GM12865 (cell line): ENCODE measurements at regions not wholly inside any gene's neighbourhood (a gene's known extent, or its start where the extent isn't known, plus 50 kb on each side); places are given as distances from the start of the nearest gene placed in this dataset.

Experiments
- DNase-seq: peaks from one replicate; pipeline ENCODE4 v3.0.0; 2010; ENCODE audit warnings: low read depth
- H3K4me3 ChIP-seq: 2 replicates; pipeline ENCODE4 v1.5.1; 2011; ENCODE audit warnings: mild to moderate bottlenecking, low read depth, low read length, control low read depth
- TF ChIP-seq, protein P1 (sequence below): IDR thresholded peaks from 2 replicates; pipeline ENCODE4 v1.5.1; 2011; ENCODE audit warnings: low read length, control low read depth, low read depth, inconsistent platforms; ENCODE audit not compliant: insufficient read depth; ENCODE audit errors: missing control alignments

DNA sequence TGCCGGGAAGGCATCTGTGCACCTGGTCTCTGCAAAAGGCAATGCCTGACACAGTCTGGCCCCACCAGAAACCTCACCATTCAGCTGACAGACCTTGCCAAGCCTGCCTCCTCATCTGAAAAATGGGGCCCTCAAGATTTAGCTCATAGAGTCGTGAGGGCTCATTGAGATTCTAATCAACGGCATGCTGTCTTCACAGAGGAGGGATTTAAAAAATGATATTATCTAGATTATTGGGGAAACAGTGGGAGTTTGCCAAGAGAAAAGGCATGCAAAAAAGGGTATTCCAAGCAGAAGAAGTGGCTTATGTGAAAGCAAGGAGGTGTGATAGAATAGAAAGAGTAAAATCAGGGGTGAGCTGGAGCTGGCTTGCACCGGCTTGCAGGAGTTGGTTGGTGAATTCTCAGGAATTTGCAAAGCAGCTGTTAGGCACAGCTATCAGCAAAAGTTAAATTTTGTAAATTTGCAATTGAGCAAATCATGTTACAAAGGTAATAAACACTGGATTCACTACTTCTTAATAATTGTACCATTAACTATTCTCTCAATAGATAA is 91.7 kb upstream of the WNT4 start:
- no peak for DNase-seq

DNA sequence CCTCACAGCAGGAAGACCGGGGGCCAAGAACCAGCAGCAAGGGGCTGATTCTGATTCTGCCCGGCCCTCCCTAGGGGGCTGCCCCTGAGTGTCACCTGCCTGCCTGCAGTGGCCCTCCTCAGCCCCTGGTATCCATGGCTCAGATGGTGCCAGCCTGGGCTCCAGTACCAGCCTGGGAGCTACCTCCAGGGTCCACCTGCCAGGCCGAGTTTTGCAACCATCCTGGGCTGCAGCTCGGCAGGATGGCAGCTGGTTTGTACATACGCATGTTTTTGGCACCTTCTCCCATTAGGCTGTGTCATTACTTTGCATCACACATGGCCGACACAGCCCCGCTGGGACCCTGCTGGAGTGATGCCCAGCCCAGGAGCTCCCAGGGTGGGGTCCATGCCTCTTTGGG is 93.3 kb upstream of the WNT4 start:
- no peak for DNase-seq
- no peak overlapping the region for H3K4me3 ChIP-seq
- TF ChIP-seq, protein P1, sequence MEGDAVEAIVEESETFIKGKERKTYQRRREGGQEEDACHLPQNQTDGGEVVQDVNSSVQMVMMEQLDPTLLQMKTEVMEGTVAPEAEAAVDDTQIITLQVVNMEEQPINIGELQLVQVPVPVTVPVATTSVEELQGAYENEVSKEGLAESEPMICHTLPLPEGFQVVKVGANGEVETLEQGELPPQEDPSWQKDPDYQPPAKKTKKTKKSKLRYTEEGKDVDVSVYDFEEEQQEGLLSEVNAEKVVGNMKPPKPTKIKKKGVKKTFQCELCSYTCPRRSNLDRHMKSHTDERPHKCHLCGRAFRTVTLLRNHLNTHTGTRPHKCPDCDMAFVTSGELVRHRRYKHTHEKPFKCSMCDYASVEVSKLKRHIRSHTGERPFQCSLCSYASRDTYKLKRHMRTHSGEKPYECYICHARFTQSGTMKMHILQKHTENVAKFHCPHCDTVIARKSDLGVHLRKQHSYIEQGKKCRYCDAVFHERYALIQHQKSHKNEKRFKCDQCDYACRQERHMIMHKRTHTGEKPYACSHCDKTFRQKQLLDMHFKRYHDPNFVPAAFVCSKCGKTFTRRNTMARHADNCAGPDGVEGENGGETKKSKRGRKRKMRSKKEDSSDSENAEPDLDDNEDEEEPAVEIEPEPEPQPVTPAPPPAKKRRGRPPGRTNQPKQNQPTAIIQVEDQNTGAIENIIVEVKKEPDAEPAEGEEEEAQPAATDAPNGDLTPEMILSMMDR: no peak

More for the DNA sequence above, 91.7 kb upstream of the WNT4 start:
- H3K4me3 ChIP-seq: no peak overlapping the region
- TF ChIP-seq, protein P1: no peak

DNA sequence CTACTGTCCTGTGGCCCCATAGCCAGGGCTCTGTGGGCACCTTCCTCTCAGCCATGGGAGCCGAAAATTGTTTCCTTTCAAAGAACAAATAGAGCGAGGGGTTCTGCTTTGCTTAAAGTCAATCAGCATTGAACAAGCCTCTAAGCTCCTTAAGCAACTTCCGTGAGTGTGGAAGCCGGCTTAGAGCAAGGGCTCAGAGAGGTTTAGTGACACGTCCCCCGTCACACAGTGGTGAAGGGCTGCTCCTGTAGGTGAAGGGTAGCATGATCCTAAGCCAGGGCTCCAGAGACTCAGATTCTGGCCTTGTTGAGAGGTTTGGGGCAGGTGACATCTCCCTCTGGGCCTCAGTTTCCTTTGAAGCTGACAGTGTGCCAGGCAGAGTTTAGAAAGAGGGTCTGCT is 94.0 kb upstream of the WNT4 start:
- H3K4me3 ChIP-seq: no peak overlapping the region
- TF ChIP-seq, protein P1: no peak
- no peak for DNase-seq

DNA sequence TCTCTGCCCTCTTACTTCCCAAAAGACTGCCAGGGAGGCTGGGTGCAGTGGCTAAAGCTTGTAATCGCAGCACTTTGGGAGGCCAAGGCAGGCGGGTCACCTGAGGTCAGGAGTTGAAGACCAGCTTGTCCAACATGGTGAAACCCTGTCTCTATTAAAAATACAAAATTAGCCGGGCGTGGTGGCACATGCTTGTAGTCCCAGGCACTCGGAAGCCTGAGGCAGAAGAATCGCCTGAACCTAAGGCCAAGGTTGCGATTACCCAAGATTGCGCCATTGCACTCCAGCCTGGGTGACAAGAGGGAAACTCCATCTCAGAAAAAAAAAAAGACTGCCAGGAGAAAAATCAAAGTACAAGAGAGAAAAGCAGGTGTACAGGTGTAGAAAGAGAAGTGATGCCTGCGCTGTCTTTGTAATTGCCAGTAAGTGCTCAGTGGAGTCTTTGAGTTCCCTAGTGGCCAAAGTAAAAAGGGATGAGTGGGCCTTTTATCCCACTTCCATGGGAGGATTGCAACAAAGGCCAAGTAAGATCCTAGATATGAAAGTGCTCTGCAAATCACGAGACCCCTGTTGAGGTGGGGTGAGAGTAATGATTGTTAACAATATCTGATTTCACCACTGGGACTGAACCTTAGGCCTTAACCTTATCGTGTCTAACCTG is 94.7 kb upstream of the WNT4 start:
- no peak for DNase-seq
- TF ChIP-seq, protein P1: no peak
- no peak overlapping the region for H3K4me3 ChIP-seq

DNA sequence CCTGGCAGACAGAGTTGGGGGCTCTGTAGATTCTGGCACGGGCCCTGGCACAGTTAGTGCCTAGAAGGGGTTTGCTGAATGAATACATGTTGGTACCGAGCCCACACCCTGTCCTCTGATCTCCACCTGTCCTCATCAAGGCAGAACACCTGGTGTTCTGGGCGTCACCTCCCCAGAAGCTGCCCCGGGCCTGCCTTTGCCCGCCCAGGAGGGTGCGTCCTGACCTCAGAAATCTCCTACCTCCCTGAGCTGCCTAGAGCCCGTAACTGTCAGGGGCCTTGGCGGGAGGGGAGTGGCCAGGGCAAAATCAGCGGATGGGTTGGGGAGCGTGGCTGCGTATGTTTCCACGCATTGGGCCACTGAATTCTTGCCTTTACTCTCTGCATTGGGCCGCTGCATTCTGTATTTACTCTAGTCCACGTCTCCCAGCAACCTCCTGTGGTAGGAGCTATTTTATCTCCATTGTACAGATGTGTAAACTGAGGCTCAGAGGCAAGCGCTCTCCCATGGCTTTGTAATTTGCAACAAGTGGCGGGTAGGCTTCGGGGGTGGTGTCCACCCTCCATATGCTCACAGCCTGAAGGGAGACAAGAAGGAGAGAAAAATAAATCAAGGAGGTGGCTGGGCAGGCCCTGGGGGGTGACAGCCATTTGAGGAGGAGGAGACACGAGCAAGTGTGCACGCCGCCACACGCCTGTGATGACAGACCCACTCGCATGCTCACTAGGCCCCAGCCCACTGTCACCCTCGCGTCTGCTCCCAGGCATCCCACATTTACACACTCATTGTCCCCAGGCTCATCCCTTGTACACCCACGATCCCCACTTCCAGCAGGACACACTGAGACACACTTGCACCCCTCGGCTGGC is 95.7 kb upstream of the WNT4 start:
- H3K4me3 ChIP-seq: no peak overlapping the region
- no peak for DNase-seq
- TF ChIP-seq, protein P1: no peak

DNA sequence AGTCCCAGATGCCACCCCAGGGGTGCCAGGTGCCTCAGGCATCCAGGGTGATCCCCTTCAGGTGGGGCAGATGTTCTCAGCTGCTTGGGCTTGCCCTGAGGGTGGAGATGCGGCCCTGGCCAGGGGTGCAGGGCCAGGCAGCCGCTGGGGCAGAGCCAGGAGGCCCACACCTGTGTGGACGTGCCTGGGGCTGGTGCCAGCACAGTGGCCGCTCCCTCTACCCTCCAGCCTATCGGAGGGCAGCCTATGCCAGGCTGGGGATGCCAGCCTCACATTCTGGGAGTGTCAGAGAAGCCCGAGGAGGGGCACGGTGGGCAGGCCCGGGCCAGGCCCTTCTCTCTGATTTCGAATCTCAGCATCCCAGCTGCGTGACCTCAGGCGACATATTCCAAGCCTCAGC is 96.5 kb upstream of the WNT4 start:
- no peak for DNase-seq
- TF ChIP-seq, protein P1: no peak

More for the DNA sequence above, 96.5 kb upstream of the WNT4 start:
- H3K4me3 ChIP-seq: no peak overlapping the region
